ENCODE measurements at regions not wholly inside any gene's neighbourhood (a gene's known extent, or its start where the extent isn't known, plus 50 kb on each side); places are given as distances from the start of the nearest gene placed in this dataset.

DNA sequence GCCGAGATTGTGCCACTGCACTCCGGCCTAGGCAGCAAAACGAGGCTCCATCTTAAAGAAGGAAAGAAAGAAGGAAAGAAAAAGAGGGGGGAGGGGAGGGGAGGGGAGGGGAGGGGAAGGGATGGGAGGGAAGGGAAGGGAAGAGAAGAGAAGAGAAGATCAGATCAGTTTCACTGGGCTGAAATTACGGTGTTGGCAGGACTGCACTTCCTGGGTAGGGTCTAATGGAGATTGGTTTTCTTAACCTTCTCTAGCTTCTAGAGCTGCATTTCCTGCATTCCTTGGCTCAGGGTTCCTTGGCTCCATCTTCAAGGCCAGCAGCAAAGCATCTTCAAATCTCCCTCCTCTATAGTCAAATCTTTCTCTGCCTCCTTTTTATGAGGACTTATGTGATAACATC lies 349.1 kb upstream of the CRIM1 start:
- TF ChIP-seq, protein P1, sequence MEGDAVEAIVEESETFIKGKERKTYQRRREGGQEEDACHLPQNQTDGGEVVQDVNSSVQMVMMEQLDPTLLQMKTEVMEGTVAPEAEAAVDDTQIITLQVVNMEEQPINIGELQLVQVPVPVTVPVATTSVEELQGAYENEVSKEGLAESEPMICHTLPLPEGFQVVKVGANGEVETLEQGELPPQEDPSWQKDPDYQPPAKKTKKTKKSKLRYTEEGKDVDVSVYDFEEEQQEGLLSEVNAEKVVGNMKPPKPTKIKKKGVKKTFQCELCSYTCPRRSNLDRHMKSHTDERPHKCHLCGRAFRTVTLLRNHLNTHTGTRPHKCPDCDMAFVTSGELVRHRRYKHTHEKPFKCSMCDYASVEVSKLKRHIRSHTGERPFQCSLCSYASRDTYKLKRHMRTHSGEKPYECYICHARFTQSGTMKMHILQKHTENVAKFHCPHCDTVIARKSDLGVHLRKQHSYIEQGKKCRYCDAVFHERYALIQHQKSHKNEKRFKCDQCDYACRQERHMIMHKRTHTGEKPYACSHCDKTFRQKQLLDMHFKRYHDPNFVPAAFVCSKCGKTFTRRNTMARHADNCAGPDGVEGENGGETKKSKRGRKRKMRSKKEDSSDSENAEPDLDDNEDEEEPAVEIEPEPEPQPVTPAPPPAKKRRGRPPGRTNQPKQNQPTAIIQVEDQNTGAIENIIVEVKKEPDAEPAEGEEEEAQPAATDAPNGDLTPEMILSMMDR (IDR thresholded peaks at IDR 0.05; ENCODE audit: low read depth, low read length) = no peak
- no peak for TF ChIP-seq EZH2phosphoT487 (IDR thresholded peaks at IDR 0.05; ENCODE audit: low read depth)

Measured in OCI-LY3 (cell line).